GM12878 (cell line): ENCODE measurements at regions not wholly inside any gene's neighbourhood (a gene's known extent, or its start where the extent isn't known, plus 50 kb on each side); places are given as distances from the start of the nearest gene placed in this dataset.

Experiments
- ATAC-seq: fragments of 200-7000 bp; cut with Tn5 transposase; 3 replicates; pipeline ENCODE4 v1.9.1; 2020; ENCODE audit warnings: mild to moderate bottlenecking, moderate library complexity
- BruUV-seq: library from RNA; stranded (reverse); fragments of 400-500 nt; replicated peaks from 2 replicates; lab custom pipeline; 2021; lab: Mats Ljungman, UMichigan
- CTCF ChIA-PET: fragments of 300-600 bp; sonication (Branson Sonifier 250); formaldehyde crosslinking; extraction: SDS; loops from one replicate; lab custom pipeline; 2021; ENCODE audit warnings: inconsistent platforms; lab: Yijun Ruan, JAX
- POLR2A ChIA-PET: fragments of 350-600 bp; formaldehyde crosslinking; extraction: SDS; loops from one replicate; lab custom pipeline; 2021; ENCODE audit warnings: inconsistent platforms; lab: Charles Lee
- RAD21 ChIA-PET: fragments of 300-600 bp; sonication (Branson Sonifier 250); formaldehyde crosslinking; loops from one replicate; lab custom pipeline; 2023; ENCODE audit warnings: antibody characterized with exemption; ENCODE audit not compliant: unreplicated experiment; lab: Charles Lee
- SMC1A ChIA-PET: fragments of 300-600 bp; sonication (Branson Sonifier 250); formaldehyde crosslinking; loops from one replicate; lab custom pipeline; 2023; ENCODE audit not compliant: unreplicated experiment, uncharacterized antibody; lab: Charles Lee
- DNase-seq: peaks from one replicate; pipeline ENCODE4 v3.0.0-alpha.2; 2011; ENCODE audit warnings: low read depth, low spot score
- FAIRE-seq: peaks from 3 replicates; lab custom pipeline; 2011; peaks lifted over from hg19 to GRCh38; lab: Jason Lieb, UNC
- H2AFZ ChIP-seq: 2 replicates; pipeline ENCODE4 v1.6.0; 2011; ENCODE audit warnings: low read depth, low read length, control low read depth; ENCODE audit not compliant: control insufficient read depth
- H3K27ac ChIP-seq: 2 replicates; pipeline ENCODE4 v1.5.1; 2011; ENCODE audit warnings: control low read depth; ENCODE audit not compliant: control insufficient read depth, insufficient read depth
- H3K27me3 ChIP-seq, 2 experiments: replicated peaks in 1 of 2; 2 replicates each; pipeline versions ENCODE4 v1.6.0 to v1.6.1; 2011; ENCODE audit warnings: low read length in 1 of 2; ENCODE audit not compliant: control insufficient read depth in 2 of 2, insufficient read depth in 2 of 2
- H3K36me3 ChIP-seq, 2 experiments: 2 replicates each; pipeline ENCODE4 v1.5.1; 2011; ENCODE audit warnings: low read length in 1 of 2; ENCODE audit not compliant: control insufficient read depth in 2 of 2, insufficient read depth in 2 of 2
- H3K4me1 ChIP-seq: 2 replicates; pipeline ENCODE4 v1.6.1; 2011; ENCODE audit warnings: mild to moderate bottlenecking, low read length, moderate library complexity, mixed read lengths; ENCODE audit not compliant: control insufficient read depth, insufficient read depth
- H3K4me2 ChIP-seq: 2 replicates; pipeline ENCODE4 v1.6.0; 2011; ENCODE audit warnings: control low read depth; ENCODE audit not compliant: control insufficient read depth, insufficient read depth
- H3K4me3 ChIP-seq: fragments of 200-600 bp; sonication (generic); 2 replicates; pipeline ENCODE4 v1.5.1; 2016
- H3K79me2 ChIP-seq: 2 replicates; pipeline ENCODE4 v1.6.0; 2011; ENCODE audit warnings: low read length; ENCODE audit not compliant: control insufficient read depth, insufficient read depth
- H3K9ac ChIP-seq: 2 replicates; pipeline ENCODE4 v1.8.0; 2011; ENCODE audit warnings: low read length, control low read depth, mixed read lengths; ENCODE audit not compliant: control insufficient read depth, insufficient read depth
- H3K9me3 ChIP-seq: replicated peaks from 3 replicates; pipeline ENCODE4 v1.5.1; 2011; ENCODE audit warnings: mild to moderate bottlenecking, low read length; ENCODE audit not compliant: control insufficient read depth, insufficient read depth
- H4K20me1 ChIP-seq: 2 replicates; pipeline ENCODE4 v1.6.0; 2011; ENCODE audit not compliant: control insufficient read depth, insufficient read depth
- BMI1 ChIP-seq: fragments of 450-650 bp; IDR thresholded peaks from 2 replicates; pipeline ENCODE4 v1.6.1; 2016; ENCODE audit warnings: mild to moderate bottlenecking, moderate library complexity, borderline replicate concordance
- CEBPB ChIP-seq, 2 experiments: fragments of 150-350 bp in 1 of 2; IDR thresholded peaks; 2 replicates each; pipeline ENCODE4 v1.6.1; 2012 to 2014; ENCODE audit warnings: low read depth in 2 of 2, low read length in 2 of 2, borderline replicate concordance in 1 of 2, inconsistent platforms in 1 of 2
- CHD1 ChIP-seq: IDR thresholded peaks from 2 replicates; pipeline ENCODE4 v1.6.1; 2012; ENCODE audit warnings: low read depth, low read length, improper control_type of control experiment
- CHD4 ChIP-seq: fragments of 200-600 bp; sonication (generic); IDR thresholded peaks from 2 replicates; pipeline ENCODE4 v1.6.1; 2016; ENCODE audit warnings: mild to moderate bottlenecking
- EGR1 ChIP-seq, 2 experiments: IDR thresholded peaks; 1 replicate in 1 of 2; 2 replicates in 1 of 2; pipeline ENCODE4 v1.6.1; 2011 to 2012; ENCODE audit warnings: low read depth in 2 of 2, low read length in 2 of 2, borderline replicate concordance in 1 of 2, mild to moderate bottlenecking in 1 of 2, moderate library complexity in 1 of 2
- GATAD2B ChIP-seq: fragments of 450-650 bp; conservative IDR thresholded peaks from 2 replicates; pipeline ENCODE4 v1.6.1; 2017; ENCODE audit warnings: low read depth, mild to moderate bottlenecking, moderate library complexity
- HCFC1 ChIP-seq: fragments of 150-350 bp; IDR thresholded peaks from 2 replicates; pipeline ENCODE4 v1.6.1; 2014; ENCODE audit warnings: low read length
- HDAC2 ChIP-seq: fragments of 200-600 bp; sonication (generic); IDR thresholded peaks from 2 replicates; pipeline ENCODE4 v1.6.1; 2017
- IRF4 ChIP-seq: IDR thresholded peaks from 2 replicates; pipeline ENCODE4 v1.6.1; 2011; ENCODE audit warnings: low read depth, low read length
- JUND ChIP-seq: IDR thresholded peaks from 2 replicates; pipeline ENCODE4 v1.6.1; 2012; ENCODE audit warnings: low read depth, mild to moderate bottlenecking, low read length, improper control_type of control experiment, moderate library complexity
- NFYA ChIP-seq: IDR thresholded peaks from 2 replicates; pipeline ENCODE4 v1.6.1; 2011; ENCODE audit warnings: low read depth, mild to moderate bottlenecking, low read length, improper control_type of control experiment, borderline replicate concordance
- NR2C1 ChIP-seq: fragments of 450-650 bp; IDR thresholded peaks from 2 replicates; pipeline ENCODE4 v1.6.1; 2017; ENCODE audit warnings: antibody characterized with exemption, mild to moderate bottlenecking, moderate library complexity
- PAX5 ChIP-seq: IDR thresholded peaks from 2 replicates; pipeline ENCODE4 v1.6.1; 2011; ENCODE audit warnings: low read depth, low read length, borderline replicate concordance
- PML ChIP-seq: IDR thresholded peaks from 2 replicates; pipeline ENCODE4 v1.6.1; 2012; ENCODE audit warnings: low read length, inconsistent platforms
- POLR2A ChIP-seq: IDR thresholded peaks from 2 replicates; pipeline ENCODE4 v1.6.1; 2011; ENCODE audit warnings: low read depth, mild to moderate bottlenecking, low read length
- SIN3A ChIP-seq: IDR thresholded peaks from 2 replicates; pipeline ENCODE4 v1.6.1; 2012; ENCODE audit warnings: low read depth, low read length, improper control_type of control experiment
- SIX5 ChIP-seq: IDR thresholded peaks from 2 replicates; pipeline ENCODE4 v1.6.1; 2011; ENCODE audit warnings: mild to moderate bottlenecking, low read depth, low read length, moderate library complexity; ENCODE audit not compliant: severe bottlenecking
- TCF12 ChIP-seq: IDR thresholded peaks from 2 replicates; pipeline ENCODE4 v1.6.1; 2011; ENCODE audit warnings: low read depth, mild to moderate bottlenecking, low read length
- TCF7 ChIP-seq: IDR thresholded peaks from 2 replicates; pipeline ENCODE4 v1.6.1; 2014; ENCODE audit warnings: antibody characterized with exemption, borderline replicate concordance
- USF2 ChIP-seq: IDR thresholded peaks from 2 replicates; pipeline ENCODE4 v1.6.1; 2011; ENCODE audit warnings: low read depth, low read length, improper control_type of control experiment, borderline replicate concordance
- ZNF24 ChIP-seq: fragments of 450-650 bp; IDR thresholded peaks from 2 replicates; pipeline ENCODE4 v1.6.1; 2017; ENCODE audit warnings: antibody characterized with exemption, mild to moderate bottlenecking
- WGBS: methylation state at CpG from one replicate; pipeline ENCODE4 v1.1.6; 2016; ENCODE audit warnings: low lambda C conversion rate; ENCODE audit not compliant: insufficient replicate concordance, insufficient coverage; ENCODE audit errors: missing lambda C conversion rate; 5-methylcytosine and 5-hydroxymethylcytosine counted together
- in situ Hi-C: fragments of 300-500 bp; cut with MboI; formaldehyde crosslinking; loops from 9 replicates; pipeline ENCODE4 v1.14.3; 2018; ENCODE audit warnings: mixed read lengths
- intact Hi-C: fragments of 100-400 bp; cut with micrococcal nuclease; formaldehyde crosslinking; loops from one replicate; pipeline ENCODE4 v1.14.2; 2022; ENCODE audit not compliant: unreplicated experiment

- RAD21 ChIA-PET: no interaction called here
- FAIRE-seq: no peak
- no peaks in the 10 kb centered on the region for H3K9me3 ChIP-seq
Measured at GRCh38 chr10:85293483-85293882, 965.1 kb downstream of the CCSER2 start.

GRCh38 chr10:85311613-85312337 is 983.4 kb downstream of the CCSER2 start:
- in situ Hi-C loops: no loop called here
- RAD21 ChIA-PET: no interaction called here
- Histone ChIP-seq H3K4me2 (no peak overlapping the region), H3K36me3 (no peaks in the 10 kb centered on the region), H3K4me3 (no peak overlapping the region), H3K79me2 (no peaks in the 10 kb centered on the region), H3K9ac (no peak overlapping the region), H3K4me1 (no peaks in the 10 kb centered on the region), H4K20me1 (no peaks in the 10 kb centered on the region), H3K9me3 (no peaks in the 10 kb centered on the region), H2AFZ (no peak overlapping the region), H3K27me3 (no peaks in the 10 kb centered on the region), H3K27ac (no peak overlapping the region)
- 0% methylated on average over 2 of the region's 2 CpGs for WGBS
- FAIRE-seq (no peak), ATAC-seq (no peak), DNase-seq (no peak)
- intact Hi-C loops: no loop called here
- BruUV-seq: no TSS peak
- POLR2A ChIA-PET: no interaction called here
- CTCF ChIA-PET: no interaction called here
- SMC1A ChIA-PET: no interaction called here
- TF ChIP-seq NFYA: no peak
- TF ChIP-seq JUND: no peak
- TF ChIP-seq ZNF24: no peak
- no peak for TF ChIP-seq GATAD2B
- TF ChIP-seq CEBPB (IDR thresholded peaks at IDR 0.05; ENCODE audit: borderline replicate concordance in 1 of 2, low read depth in 2 of 2, low read length in 2 of 2): no peak
- no peak for TF ChIP-seq CHD1
- TF ChIP-seq HCFC1: no peak
- no peak for TF ChIP-seq SIX5
- no peak for TF ChIP-seq PAX5
- TF ChIP-seq NR2C1: no peak
- TF ChIP-seq TCF7: no peak
- no peak for TF ChIP-seq SIN3A
- no peak for TF ChIP-seq PML
- TF ChIP-seq USF2: no peak
- TF ChIP-seq TCF12: no peak
- no peak for TF ChIP-seq BMI1
- no peak for TF ChIP-seq EGR1 (IDR thresholded peaks at IDR 0.05; ENCODE audit: borderline replicate concordance in 1 of 2, low read depth in 2 of 2, low read length in 2 of 2)

More at GRCh38 chr10:85293483-85293882, 965.1 kb downstream of the CCSER2 start:
- Histone ChIP-seq H2AFZ (no peak overlapping the region), H3K27me3 (no peaks in the 10 kb centered on the region), H3K4me2 (no peak overlapping the region), H3K27ac (no peak overlapping the region), H3K4me1 (no peaks in the 10 kb centered on the region), H3K79me2 (no peaks in the 10 kb centered on the region), H3K36me3 (no peaks in the 10 kb centered on the region), H3K4me3 (no peak overlapping the region), H4K20me1 (no peaks in the 10 kb centered on the region), H3K9ac (no peak overlapping the region)
- ATAC-seq: no peak
- no TSS peak for BruUV-seq
- 46% methylated on average over 3 of the region's 3 CpGs for WGBS
- no peak for DNase-seq
- ChIA-PET SMC1A (no interaction called here), CTCF (no interaction called here), POLR2A (no interaction called here)
- TF ChIP-seq IRF4 (no peak), SIN3A (no peak), POLR2A (no peak), HDAC2 (no peak), CHD4 (no peak), PAX5 (no peak)
- in situ Hi-C loops (no loop called here), intact Hi-C loops (no loop called here)
